Loucy (cell line): ENCODE measurements at regions not wholly inside any gene's neighbourhood (a gene's known extent, or its start where the extent isn't known, plus 50 kb on each side); places are given as distances from the start of the nearest gene placed in this dataset.

Experiments used
- H2AFZ ChIP-seq: fragments of 200-600 bp; sonication (generic); 2 replicates; pipeline ENCODE4 v1.6.0; 2016; ENCODE audit warnings: antibody characterized with exemption, mild to moderate bottlenecking, low read length, moderate library complexity
- H3F3A ChIP-seq: fragments of 200-600 bp; 2 replicates; pipeline ENCODE4 v1.6.0; 2016; ENCODE audit warnings: antibody characterized with exemption, low read depth, mild to moderate bottlenecking
- H3K27me3 ChIP-seq: fragments of 200-600 bp; sonication (generic); 2 replicates; pipeline ENCODE4 v1.6.1; 2014; ENCODE audit warnings: low read length, mild to moderate bottlenecking; ENCODE audit not compliant: insufficient read depth, poor library complexity, severe bottlenecking
- H3K36me3 ChIP-seq: fragments of 200-600 bp; sonication (generic); 2 replicates; pipeline ENCODE4 v1.6.1; 2016; ENCODE audit warnings: low read length; ENCODE audit not compliant: insufficient read depth
- H3K4me1 ChIP-seq: fragments of 200-600 bp; sonication (generic); 2 replicates; pipeline ENCODE4 v1.5.1; 2014; ENCODE audit warnings: low read length, mild to moderate bottlenecking; ENCODE audit not compliant: insufficient read depth, poor library complexity, severe bottlenecking
- H3K4me2 ChIP-seq: fragments of 200-600 bp; sonication (generic); 2 replicates; pipeline ENCODE4 v1.6.0; 2014; ENCODE audit warnings: antibody characterized with exemption, low read length, low read depth, mild to moderate bottlenecking; ENCODE audit not compliant: poor library complexity, severe bottlenecking
- H3K4me3 ChIP-seq: fragments of 200-600 bp; sonication (generic); 2 replicates; pipeline ENCODE4 v1.5.1; 2014; ENCODE audit warnings: low read length, mild to moderate bottlenecking, mixed read lengths; ENCODE audit not compliant: poor library complexity, severe bottlenecking
- H3K79me2 ChIP-seq: fragments of 200-600 bp; sonication (generic); 2 replicates; pipeline ENCODE4 v1.6.1; 2014; ENCODE audit warnings: low read length; ENCODE audit not compliant: insufficient read depth
- H3K9ac ChIP-seq: fragments of 200-600 bp; sonication (generic); 2 replicates; pipeline ENCODE4 v1.6.0; 2014; ENCODE audit warnings: mild to moderate bottlenecking, low read depth, low read length, moderate library complexity; ENCODE audit not compliant: poor library complexity, severe bottlenecking
- H3K9me2 ChIP-seq: fragments of 200-600 bp; sonication (generic); replicated peaks from 2 replicates; pipeline ENCODE4 v1.6.1; 2016; ENCODE audit warnings: low read depth, low read length, mixed read lengths
- H3K9me3 ChIP-seq: fragments of 200-600 bp; sonication (generic); 2 replicates; pipeline ENCODE4 v1.6.1; 2014; ENCODE audit warnings: mild to moderate bottlenecking, antibody characterized with exemption, low read length, low read depth; ENCODE audit not compliant: insufficient read depth
- H4K20me1 ChIP-seq: fragments of 200-600 bp; sonication (generic); 2 replicates; pipeline ENCODE4 v1.6.0; 2014; ENCODE audit warnings: antibody characterized with exemption, low read length, mild to moderate bottlenecking; ENCODE audit not compliant: insufficient read depth, poor library complexity, severe bottlenecking
- EZH2phosphoT487 ChIP-seq: fragments of 200-600 bp; IDR thresholded peaks from 2 replicates; pipeline ENCODE4 v1.6.1; 2018; ENCODE audit warnings: antibody characterized with exemption, mild to moderate bottlenecking, moderate library complexity, borderline replicate concordance
- TF ChIP-seq, protein P1 (sequence below): fragments of 200-600 bp; sonication (generic); conservative IDR thresholded peaks from 2 replicates; pipeline ENCODE4 v1.5.1; 2014; ENCODE audit warnings: mild to moderate bottlenecking, antibody characterized with exemption, low read length

DNA sequence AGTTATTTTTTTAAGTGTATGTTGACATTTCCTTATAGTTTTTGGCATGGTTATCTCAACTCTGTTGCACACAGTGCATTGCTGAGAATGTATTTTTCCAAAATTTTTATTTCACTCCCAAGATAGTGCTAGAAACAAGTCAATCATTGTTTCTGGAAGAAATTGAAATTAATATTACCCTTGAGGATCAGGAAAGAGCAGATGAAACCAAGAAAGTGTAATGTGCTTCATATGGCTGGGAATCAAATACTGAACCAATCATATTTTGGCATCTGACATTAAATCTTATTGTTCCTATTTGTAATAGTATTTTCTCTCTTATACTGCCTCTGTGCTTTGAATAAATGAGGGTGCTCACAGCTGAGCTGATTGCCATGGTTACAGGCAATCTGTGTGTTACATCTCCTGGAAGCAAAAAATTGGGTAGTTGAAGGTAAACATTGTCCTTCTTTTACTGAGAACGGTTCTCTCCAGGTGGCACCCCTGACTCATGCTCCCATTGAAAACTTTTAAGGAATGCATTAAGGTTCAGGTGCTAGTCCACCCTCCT lies 358.2 kb upstream of the NR3C2 start:
- TF ChIP-seq EZH2phosphoT487, result no peak
- TF ChIP-seq, protein P1, sequence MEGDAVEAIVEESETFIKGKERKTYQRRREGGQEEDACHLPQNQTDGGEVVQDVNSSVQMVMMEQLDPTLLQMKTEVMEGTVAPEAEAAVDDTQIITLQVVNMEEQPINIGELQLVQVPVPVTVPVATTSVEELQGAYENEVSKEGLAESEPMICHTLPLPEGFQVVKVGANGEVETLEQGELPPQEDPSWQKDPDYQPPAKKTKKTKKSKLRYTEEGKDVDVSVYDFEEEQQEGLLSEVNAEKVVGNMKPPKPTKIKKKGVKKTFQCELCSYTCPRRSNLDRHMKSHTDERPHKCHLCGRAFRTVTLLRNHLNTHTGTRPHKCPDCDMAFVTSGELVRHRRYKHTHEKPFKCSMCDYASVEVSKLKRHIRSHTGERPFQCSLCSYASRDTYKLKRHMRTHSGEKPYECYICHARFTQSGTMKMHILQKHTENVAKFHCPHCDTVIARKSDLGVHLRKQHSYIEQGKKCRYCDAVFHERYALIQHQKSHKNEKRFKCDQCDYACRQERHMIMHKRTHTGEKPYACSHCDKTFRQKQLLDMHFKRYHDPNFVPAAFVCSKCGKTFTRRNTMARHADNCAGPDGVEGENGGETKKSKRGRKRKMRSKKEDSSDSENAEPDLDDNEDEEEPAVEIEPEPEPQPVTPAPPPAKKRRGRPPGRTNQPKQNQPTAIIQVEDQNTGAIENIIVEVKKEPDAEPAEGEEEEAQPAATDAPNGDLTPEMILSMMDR, result no peak
- H3K4me3 ChIP-seq, result no peak overlapping the region

DNA sequence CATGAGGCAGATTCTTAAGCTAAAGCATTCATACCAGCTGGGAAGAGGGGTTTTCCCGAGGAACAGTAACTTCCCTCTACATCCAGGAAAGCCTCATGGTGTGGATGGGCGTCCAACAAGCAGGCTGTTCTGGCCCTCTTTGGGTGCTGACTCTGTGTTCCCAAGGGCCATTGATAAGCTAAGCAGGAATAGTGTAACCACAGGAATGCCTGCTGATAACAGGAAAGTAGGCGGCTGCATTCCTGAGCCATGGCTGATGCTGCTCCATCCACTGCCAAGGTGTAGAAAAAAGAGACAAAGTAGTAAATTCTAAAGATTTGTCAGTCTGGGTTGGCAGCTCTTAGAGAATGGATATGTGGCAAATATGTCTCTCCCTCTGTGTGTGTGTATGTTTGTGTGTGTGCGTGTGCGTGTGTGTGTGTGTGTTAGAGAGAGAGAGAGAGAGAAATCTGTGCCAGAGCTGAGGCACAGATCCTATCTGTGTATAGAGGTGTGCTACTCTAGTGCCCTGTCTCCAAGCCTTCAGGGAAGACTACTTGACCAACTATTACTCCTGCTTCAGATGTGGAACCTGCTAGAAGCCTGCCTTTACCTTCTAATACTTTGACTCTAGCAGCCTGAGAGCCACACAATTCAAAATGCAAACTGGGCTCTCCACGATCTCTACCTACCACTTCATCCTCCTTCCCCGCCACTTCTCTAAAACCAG lies 353.1 kb upstream of the NR3C2 start:
- H3F3A ChIP-seq, result no peaks in the 10 kb centered on the region
- no peaks in the 10 kb centered on the region for H4K20me1 ChIP-seq
- no peaks in the 10 kb centered on the region for H3K36me3 ChIP-seq
- H3K4me1 ChIP-seq, result no peaks in the 10 kb centered on the region
- H2AFZ ChIP-seq, result no peak overlapping the region
- H3K27me3 ChIP-seq, result no peaks in the 10 kb centered on the region
- no peak overlapping the region for H3K4me2 ChIP-seq
- H3K4me3 ChIP-seq, result no peak overlapping the region
- no peaks in the 10 kb centered on the region for H3K9me2 ChIP-seq
- H3K9ac ChIP-seq, result no peak overlapping the region
- H3K9me3 ChIP-seq, result no peaks in the 10 kb centered on the region
- H3K79me2 ChIP-seq, result no peaks in the 10 kb centered on the region
- TF ChIP-seq, protein P1, result no peak
- no peak for TF ChIP-seq EZH2phosphoT487

More for the DNA sequence above, 358.2 kb upstream of the NR3C2 start:
- no peaks in the 10 kb centered on the region for H3K36me3 ChIP-seq
- H3K27me3 ChIP-seq, result no peaks in the 10 kb centered on the region
- H3K4me2 ChIP-seq, result no peak overlapping the region
- no peaks in the 10 kb centered on the region for H4K20me1 ChIP-seq
- no peaks in the 10 kb centered on the region for H3K79me2 ChIP-seq
- H3K9ac ChIP-seq, result no peak overlapping the region
- no peaks in the 10 kb centered on the region for H3K4me1 ChIP-seq
- no peaks in the 10 kb centered on the region for H3K9me2 ChIP-seq
- H3K9me3 ChIP-seq, result no peaks in the 10 kb centered on the region
- no peak overlapping the region for H2AFZ ChIP-seq
- H3F3A ChIP-seq, result no peaks in the 10 kb centered on the region

DNA sequence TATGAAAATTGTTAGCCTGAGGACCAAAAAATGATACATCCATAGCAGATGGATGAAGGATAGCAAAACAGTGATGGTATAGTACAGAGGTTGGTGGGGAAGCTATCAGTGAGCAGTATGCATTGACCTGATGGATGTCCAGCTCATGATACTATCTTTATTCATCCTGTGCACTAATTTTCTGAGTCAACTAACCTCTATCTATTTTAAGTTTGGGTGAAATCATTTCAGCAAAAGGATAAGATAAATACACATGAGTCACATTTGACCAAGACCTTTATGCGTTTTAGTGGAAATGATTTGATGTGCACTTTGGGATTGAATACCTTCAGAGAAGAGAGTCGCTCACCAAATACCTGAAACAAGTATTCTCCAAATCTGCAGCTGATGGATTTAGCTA lies 351.0 kb upstream of the NR3C2 start:
- Histone ChIP-seq H3K4me2 (no peak overlapping the region), H3K79me2 (no peaks in the 10 kb centered on the region), H3K4me1 (no peaks in the 10 kb centered on the region), H3K9me2 (no peaks in the 10 kb centered on the region), H2AFZ (no peak overlapping the region), H3K36me3 (no peaks in the 10 kb centered on the region), H3K27me3 (no peaks in the 10 kb centered on the region), H3K9me3 (no peaks in the 10 kb centered on the region), H3F3A (no peaks in the 10 kb centered on the region), H3K4me3 (no peak overlapping the region), H3K9ac (no peak overlapping the region), H4K20me1 (no peaks in the 10 kb centered on the region)
- TF ChIP-seq EZH2phosphoT487, result no peak
- TF ChIP-seq, protein P1, result no peak
